Liver (tissue), 8 donors: ENCODE measurements at regions not wholly inside any gene's neighbourhood (a gene's known extent, or its start where the extent isn't known, plus 50 kb on each side); places are given as distances from the start of the nearest gene placed in this dataset.

Source experiments
- DNase-seq: peaks from one replicate; pipeline ENCODE4 v3.0.0-alpha.2; 2017; ENCODE audit warnings: low spot score
- H3K27ac ChIP-seq, 2 donors: one replicate each; pipeline ENCODE4 v1.7.0; 2013; ENCODE audit warnings: inconsistent platforms in 2 of 2, low read length in 2 of 2, control low read depth in 1 of 2, low read depth in 1 of 2, mild to moderate bottlenecking in 1 of 2
- H3K27me3 ChIP-seq, 4 donors: one replicate each; pipeline versions ENCODE4 v1.6.1 to v1.7.0; 2013; ENCODE audit warnings: low read length in 3 of 4, inconsistent platforms in 1 of 4, mild to moderate bottlenecking in 1 of 4, moderate library complexity in 1 of 4; ENCODE audit not compliant: control insufficient read depth in 4 of 4, insufficient read depth in 4 of 4
- H3K36me3 ChIP-seq, 4 donors: one replicate each; pipeline versions ENCODE4 v1.6.1 to v1.7.0; 2013; ENCODE audit warnings: low read length in 3 of 4, mild to moderate bottlenecking in 3 of 4, low read depth in 1 of 4, moderate library complexity in 1 of 4; ENCODE audit not compliant: control insufficient read depth in 4 of 4, insufficient read depth in 3 of 4
- H3K4me1 ChIP-seq, 4 donors: one replicate each; pipeline versions ENCODE4 v1.6.1 to v1.7.0; 2013; ENCODE audit warnings: low read length in 3 of 4, mild to moderate bottlenecking in 3 of 4, moderate library complexity in 1 of 4; ENCODE audit not compliant: control insufficient read depth in 4 of 4, insufficient read depth in 4 of 4
- H3K4me3 ChIP-seq, 3 donors: one replicate each; pipeline versions ENCODE4 v1.6.1 to v1.7.0; 2013; ENCODE audit warnings: low read length in 3 of 3, control low read depth in 1 of 3, low read depth in 1 of 3, mild to moderate bottlenecking in 1 of 3
- H3K9ac ChIP-seq, 2 donors: one replicate each; pipeline ENCODE4 v1.7.0; 2013; ENCODE audit warnings: low read length in 2 of 2, mild to moderate bottlenecking in 2 of 2, moderate library complexity in 2 of 2, control low read depth in 1 of 2, low read depth in 1 of 2
- H3K9me3 ChIP-seq, 4 donors: one replicate each; pipeline versions ENCODE4 v1.6.1 to v1.7.0; 2013; ENCODE audit warnings: low read length in 3 of 4; ENCODE audit not compliant: control insufficient read depth in 4 of 4
- EGR1 ChIP-seq, 2 donors: IDR thresholded peaks; 2 replicates each; pipeline ENCODE4 v1.6.1; 2016 to 2018; ENCODE audit warnings: antibody characterized with exemption in 2 of 2, low read depth in 2 of 2
- FOXA1 ChIP-seq: IDR thresholded peaks from 2 replicates; pipeline ENCODE4 v1.6.1; 2016; ENCODE audit warnings: antibody characterized with exemption
- FOXA2 ChIP-seq: IDR thresholded peaks from 2 replicates; pipeline ENCODE4 v1.6.1; 2016; ENCODE audit warnings: antibody characterized with exemption
- GABPA ChIP-seq, 2 donors: IDR thresholded peaks in 1 of 2; conservative IDR thresholded peaks in 1 of 2; 2 replicates each; pipeline ENCODE4 v1.6.1; 2016; ENCODE audit warnings: antibody characterized with exemption in 2 of 2, mild to moderate bottlenecking in 1 of 2, moderate library complexity in 1 of 2
- HNF4A ChIP-seq, 2 donors: conservative IDR thresholded peaks; 2 replicates each; pipeline ENCODE4 v1.6.1; 2016; ENCODE audit warnings: antibody characterized with exemption in 2 of 2, mild to moderate bottlenecking in 2 of 2
- HNF4G ChIP-seq: IDR thresholded peaks from 2 replicates; pipeline ENCODE4 v1.6.1; 2016; ENCODE audit warnings: antibody characterized with exemption
- RAD21 ChIP-seq, 2 donors: IDR thresholded peaks; 2 replicates each; pipeline ENCODE4 v1.6.1; 2016; ENCODE audit warnings: antibody characterized with exemption in 2 of 2, mild to moderate bottlenecking in 2 of 2
- RXRA ChIP-seq, 2 donors: IDR thresholded peaks; 2 replicates each; pipeline ENCODE4 v1.6.1; 2017 to 2018; ENCODE audit warnings: antibody characterized with exemption in 2 of 2, mild to moderate bottlenecking in 1 of 2
- TAF1 ChIP-seq: conservative IDR thresholded peaks from 2 replicates; pipeline ENCODE4 v1.6.1; 2016; ENCODE audit warnings: antibody characterized with exemption, mild to moderate bottlenecking
- YY1 ChIP-seq: IDR thresholded peaks from 2 replicates; pipeline ENCODE4 v1.6.1; 2016; ENCODE audit warnings: antibody characterized with exemption, mild to moderate bottlenecking
- WGBS: extraction: QIAGEN DNeasy Blood & Tissue Kit; methylation state at CpG from one replicate; pipeline ENCODE4 v1.1.7; 2013; 5-methylcytosine and 5-hydroxymethylcytosine counted together
- TF ChIP-seq, protein P1 (sequence below): IDR thresholded peaks from 2 replicates; pipeline ENCODE4 v1.6.1; 2016; ENCODE audit warnings: antibody characterized with exemption
- TF ChIP-seq, protein P2 (sequence below): IDR thresholded peaks from 2 replicates; pipeline ENCODE4 v1.6.1; 2016; ENCODE audit warnings: antibody characterized with exemption
- TF ChIP-seq, protein P3 (sequence below): IDR thresholded peaks from 2 replicates; pipeline ENCODE4 v1.6.1; 2016; ENCODE audit warnings: antibody characterized with exemption
- TF ChIP-seq, protein P4 (sequence below): fragments of 150-350 bp; IDR thresholded peaks from 2 replicates; pipeline ENCODE4 v1.5.1; 2017; ENCODE audit warnings: improper control_type of control experiment, low read depth, low read length; ENCODE audit not compliant: missing input control
- TF ChIP-seq, protein P5 (sequence below): IDR thresholded peaks from 2 replicates; pipeline ENCODE4 v1.6.1; 2016; ENCODE audit warnings: antibody characterized with exemption, mild to moderate bottlenecking
- donor health status: healthy.
- donor health status: healthy.
- donor health status: healthy.
- donor health status: healthy.
- donor health status: healthy.

DNA sequence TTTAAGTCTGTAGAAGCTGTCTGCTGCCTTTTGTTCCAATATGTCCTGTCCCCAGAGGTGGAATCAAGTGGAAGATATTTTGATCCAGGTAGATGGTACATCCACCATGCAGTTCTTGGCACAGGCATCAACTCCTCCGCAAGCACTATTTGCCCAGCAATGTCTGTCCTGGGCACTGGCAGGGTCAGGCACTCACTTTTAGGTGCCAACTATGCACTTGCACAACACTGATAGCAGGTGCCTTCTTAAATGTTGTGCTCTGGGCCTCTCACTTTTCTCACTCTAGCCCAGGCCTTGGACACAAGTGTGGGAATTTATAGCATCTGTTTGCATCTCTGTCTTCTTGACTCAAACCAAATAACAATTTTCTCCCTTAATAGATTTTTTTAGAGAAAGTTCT, 140.5 kb upstream of the UBE2E2 start:
- H3K27ac ChIP-seq: no peak overlapping the region
- H3K27me3 ChIP-seq: no peaks in the 10 kb centered on the region
- no peak overlapping the region for H3K9ac ChIP-seq
- 45% methylated on average over 1 of the region's 1 CpG for WGBS
- DNase-seq: no peak
- no peak overlapping the region for H3K4me3 ChIP-seq
- TF ChIP-seq RXRA (IDR thresholded peaks at IDR 0.05): no peak
- TF ChIP-seq, protein P1, sequence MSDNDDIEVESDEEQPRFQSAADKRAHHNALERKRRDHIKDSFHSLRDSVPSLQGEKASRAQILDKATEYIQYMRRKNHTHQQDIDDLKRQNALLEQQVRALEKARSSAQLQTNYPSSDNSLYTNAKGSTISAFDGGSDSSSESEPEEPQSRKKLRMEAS: no peak
- TF ChIP-seq, protein P2, sequence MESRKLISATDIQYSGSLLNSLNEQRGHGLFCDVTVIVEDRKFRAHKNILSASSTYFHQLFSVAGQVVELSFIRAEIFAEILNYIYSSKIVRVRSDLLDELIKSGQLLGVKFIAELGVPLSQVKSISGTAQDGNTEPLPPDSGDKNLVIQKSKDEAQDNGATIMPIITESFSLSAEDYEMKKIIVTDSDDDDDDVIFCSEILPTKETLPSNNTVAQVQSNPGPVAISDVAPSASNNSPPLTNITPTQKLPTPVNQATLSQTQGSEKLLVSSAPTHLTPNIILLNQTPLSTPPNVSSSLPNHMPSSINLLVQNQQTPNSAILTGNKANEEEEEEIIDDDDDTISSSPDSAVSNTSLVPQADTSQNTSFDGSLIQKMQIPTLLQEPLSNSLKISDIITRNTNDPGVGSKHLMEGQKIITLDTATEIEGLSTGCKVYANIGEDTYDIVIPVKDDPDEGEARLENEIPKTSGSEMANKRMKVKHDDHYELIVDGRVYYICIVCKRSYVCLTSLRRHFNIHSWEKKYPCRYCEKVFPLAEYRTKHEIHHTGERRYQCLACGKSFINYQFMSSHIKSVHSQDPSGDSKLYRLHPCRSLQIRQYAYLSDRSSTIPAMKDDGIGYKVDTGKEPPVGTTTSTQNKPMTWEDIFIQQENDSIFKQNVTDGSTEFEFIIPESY: no peak
- no peak for TF ChIP-seq HNF4A (conservative IDR thresholded peaks at IDR 0.05)
- no peak for TF ChIP-seq EGR1 (IDR thresholded peaks at IDR 0.05; ENCODE audit: low read depth in 2 of 2)
- TF ChIP-seq, protein P3, sequence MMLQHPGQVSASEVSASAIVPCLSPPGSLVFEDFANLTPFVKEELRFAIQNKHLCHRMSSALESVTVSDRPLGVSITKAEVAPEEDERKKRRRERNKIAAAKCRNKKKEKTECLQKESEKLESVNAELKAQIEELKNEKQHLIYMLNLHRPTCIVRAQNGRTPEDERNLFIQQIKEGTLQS: no peak
- TF ChIP-seq GABPA (IDR thresholded peaks at IDR 0.05 in 1 of 2, conservative IDR thresholded peaks at IDR 0.05 in 1 of 2): no peak
- no peaks in the 10 kb centered on the region for H3K4me1 ChIP-seq
- no peaks in the 10 kb centered on the region for H3K9me3 ChIP-seq
- H3K36me3 ChIP-seq: no peaks in the 10 kb centered on the region

DNA sequence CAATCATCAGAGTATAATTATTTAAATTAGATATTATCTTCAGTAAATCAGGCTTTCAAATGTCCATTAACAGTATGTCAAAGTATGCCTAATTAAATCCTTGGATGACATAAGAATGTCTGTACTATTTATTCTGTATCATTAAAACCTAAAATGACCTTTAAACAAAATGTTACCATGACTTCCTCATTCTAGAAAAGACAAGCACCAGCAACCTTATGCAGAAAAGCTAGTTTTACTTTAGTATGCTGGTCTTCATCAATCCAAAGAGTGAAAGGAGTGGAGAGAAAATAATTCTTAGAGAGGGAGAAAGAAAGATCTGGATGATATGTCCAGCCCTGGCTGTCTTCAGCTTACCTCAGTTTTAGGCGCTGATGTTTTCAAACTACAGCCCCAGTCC, 140.1 kb upstream of the UBE2E2 start:
- WGBS: 88% methylated on average over 1 of the region's 1 CpG
- Histone ChIP-seq H3K9me3 (no peaks in the 10 kb centered on the region), H3K4me3 (no peak overlapping the region), H3K4me1 (no peaks in the 10 kb centered on the region), H3K36me3 (no peaks in the 10 kb centered on the region), H3K27me3 (no peaks in the 10 kb centered on the region), H3K27ac (no peak overlapping the region), H3K9ac (no peak overlapping the region)
- TF ChIP-seq TAF1: no peak
- no peak for TF ChIP-seq FOXA1
- TF ChIP-seq, protein P4, sequence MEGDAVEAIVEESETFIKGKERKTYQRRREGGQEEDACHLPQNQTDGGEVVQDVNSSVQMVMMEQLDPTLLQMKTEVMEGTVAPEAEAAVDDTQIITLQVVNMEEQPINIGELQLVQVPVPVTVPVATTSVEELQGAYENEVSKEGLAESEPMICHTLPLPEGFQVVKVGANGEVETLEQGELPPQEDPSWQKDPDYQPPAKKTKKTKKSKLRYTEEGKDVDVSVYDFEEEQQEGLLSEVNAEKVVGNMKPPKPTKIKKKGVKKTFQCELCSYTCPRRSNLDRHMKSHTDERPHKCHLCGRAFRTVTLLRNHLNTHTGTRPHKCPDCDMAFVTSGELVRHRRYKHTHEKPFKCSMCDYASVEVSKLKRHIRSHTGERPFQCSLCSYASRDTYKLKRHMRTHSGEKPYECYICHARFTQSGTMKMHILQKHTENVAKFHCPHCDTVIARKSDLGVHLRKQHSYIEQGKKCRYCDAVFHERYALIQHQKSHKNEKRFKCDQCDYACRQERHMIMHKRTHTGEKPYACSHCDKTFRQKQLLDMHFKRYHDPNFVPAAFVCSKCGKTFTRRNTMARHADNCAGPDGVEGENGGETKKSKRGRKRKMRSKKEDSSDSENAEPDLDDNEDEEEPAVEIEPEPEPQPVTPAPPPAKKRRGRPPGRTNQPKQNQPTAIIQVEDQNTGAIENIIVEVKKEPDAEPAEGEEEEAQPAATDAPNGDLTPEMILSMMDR: no peak
- no peak for TF ChIP-seq HNF4G
- no peak for TF ChIP-seq YY1
- TF ChIP-seq RAD21 (IDR thresholded peaks at IDR 0.05): no peak
- TF ChIP-seq, protein P5, sequence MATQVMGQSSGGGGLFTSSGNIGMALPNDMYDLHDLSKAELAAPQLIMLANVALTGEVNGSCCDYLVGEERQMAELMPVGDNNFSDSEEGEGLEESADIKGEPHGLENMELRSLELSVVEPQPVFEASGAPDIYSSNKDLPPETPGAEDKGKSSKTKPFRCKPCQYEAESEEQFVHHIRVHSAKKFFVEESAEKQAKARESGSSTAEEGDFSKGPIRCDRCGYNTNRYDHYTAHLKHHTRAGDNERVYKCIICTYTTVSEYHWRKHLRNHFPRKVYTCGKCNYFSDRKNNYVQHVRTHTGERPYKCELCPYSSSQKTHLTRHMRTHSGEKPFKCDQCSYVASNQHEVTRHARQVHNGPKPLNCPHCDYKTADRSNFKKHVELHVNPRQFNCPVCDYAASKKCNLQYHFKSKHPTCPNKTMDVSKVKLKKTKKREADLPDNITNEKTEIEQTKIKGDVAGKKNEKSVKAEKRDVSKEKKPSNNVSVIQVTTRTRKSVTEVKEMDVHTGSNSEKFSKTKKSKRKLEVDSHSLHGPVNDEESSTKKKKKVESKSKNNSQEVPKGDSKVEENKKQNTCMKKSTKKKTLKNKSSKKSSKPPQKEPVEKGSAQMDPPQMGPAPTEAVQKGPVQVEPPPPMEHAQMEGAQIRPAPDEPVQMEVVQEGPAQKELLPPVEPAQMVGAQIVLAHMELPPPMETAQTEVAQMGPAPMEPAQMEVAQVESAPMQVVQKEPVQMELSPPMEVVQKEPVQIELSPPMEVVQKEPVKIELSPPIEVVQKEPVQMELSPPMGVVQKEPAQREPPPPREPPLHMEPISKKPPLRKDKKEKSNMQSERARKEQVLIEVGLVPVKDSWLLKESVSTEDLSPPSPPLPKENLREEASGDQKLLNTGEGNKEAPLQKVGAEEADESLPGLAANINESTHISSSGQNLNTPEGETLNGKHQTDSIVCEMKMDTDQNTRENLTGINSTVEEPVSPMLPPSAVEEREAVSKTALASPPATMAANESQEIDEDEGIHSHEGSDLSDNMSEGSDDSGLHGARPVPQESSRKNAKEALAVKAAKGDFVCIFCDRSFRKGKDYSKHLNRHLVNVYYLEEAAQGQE: no peak
- TF ChIP-seq, protein P2: no peak
- TF ChIP-seq, protein P3: no peak
- no peak for TF ChIP-seq GABPA (IDR thresholded peaks at IDR 0.05 in 1 of 2, conservative IDR thresholded peaks at IDR 0.05 in 1 of 2)
- TF ChIP-seq, protein P1: no peak
- no peak for TF ChIP-seq RXRA (IDR thresholded peaks at IDR 0.05)
- TF ChIP-seq FOXA2: no peak
- DNase-seq: no peak
